HG03280 (cell line): ENCODE measurements at regions not wholly inside any gene's neighbourhood (a gene's known extent, or its start where the extent isn't known, plus 50 kb on each side); places are given as distances from the start of the nearest gene placed in this dataset.
"Not testable (repeated sequence)": the region's sequence is repeated elsewhere in the genome, so short reads cannot be mapped to it uniquely, and the experiment has no call there.

Source experiments
- ATAC-seq: cut with Tn5 transposase; IDR thresholded peaks from one replicate; pipeline ENCODE4 v1.9.1; 2021; ENCODE audit warnings: mild to moderate bottlenecking, moderate library complexity; ENCODE audit not compliant: unreplicated experiment

DNA sequence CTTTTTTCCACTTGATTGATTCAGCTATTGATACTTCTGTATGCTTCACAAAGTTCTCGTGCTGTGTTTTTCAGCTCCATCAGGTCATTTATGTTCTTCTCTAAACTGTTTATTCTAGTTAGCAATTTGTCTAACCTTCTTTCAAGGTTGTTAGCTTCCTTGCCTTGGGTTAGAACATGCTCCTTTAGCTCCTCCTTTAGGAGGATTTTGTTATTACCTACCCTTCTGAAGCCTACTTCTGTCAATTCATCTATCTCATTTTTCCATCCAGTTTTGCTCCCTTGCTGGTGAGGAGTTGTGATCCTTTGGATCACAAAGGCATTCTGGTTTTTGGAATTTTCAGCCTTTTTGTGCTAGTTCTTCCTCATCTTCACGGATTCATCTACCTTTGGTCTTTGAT is 344.7 kb upstream of the CLEC14A start:
- not testable (repeated sequence) for ATAC-seq

DNA sequence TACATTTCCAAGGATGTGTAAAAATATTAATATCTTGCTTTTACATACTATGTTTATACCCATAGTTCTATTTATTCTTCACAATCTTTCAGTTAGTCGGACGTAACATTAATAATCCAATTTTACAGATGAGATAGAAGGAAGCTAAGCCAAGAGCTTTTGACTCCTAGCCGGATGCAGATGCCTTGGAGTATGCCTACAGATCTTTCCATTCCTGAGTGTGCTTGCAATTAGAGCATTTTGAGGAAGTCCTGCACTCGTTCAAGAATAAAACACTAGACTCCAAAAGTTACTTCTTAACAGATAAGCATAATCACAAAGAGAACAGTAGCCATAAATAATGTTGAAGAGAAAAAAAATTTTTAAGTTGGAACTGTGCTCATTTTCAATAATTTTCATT is 337.6 kb upstream of the CLEC14A start:
- ATAC-seq: no peak

DNA sequence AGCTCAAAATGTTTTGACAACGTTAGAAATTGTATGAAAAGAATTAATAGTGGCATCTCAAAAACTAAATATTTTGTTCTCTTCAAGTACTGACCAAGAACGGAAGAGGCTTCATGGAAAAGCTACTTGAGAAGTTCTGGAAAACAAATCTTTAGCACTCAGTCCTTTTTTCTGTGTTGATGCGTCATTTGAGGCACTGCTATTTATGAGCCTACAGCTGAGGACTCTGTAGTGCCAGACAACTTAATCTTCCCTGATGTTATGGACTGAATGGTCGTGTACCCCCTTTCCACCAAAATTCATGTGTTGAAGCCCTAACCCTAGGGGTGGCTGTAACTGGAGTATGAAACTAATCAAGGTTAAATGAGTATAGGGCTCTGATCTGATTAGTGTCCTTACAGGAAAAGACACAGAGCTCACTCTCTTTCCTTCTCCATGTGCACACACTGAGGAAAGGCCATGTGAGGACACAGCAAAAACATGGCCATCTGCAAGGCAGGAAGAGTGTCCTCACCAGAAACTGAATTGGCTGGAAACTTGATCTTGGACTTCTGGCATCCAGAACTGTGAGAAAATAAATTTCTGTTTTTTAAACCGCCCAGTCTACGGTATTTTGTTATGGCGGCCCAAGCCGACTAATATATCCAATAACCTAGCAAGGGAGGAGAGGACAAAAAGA is 337.0 kb upstream of the CLEC14A start:
- ATAC-seq: no peak

DNA sequence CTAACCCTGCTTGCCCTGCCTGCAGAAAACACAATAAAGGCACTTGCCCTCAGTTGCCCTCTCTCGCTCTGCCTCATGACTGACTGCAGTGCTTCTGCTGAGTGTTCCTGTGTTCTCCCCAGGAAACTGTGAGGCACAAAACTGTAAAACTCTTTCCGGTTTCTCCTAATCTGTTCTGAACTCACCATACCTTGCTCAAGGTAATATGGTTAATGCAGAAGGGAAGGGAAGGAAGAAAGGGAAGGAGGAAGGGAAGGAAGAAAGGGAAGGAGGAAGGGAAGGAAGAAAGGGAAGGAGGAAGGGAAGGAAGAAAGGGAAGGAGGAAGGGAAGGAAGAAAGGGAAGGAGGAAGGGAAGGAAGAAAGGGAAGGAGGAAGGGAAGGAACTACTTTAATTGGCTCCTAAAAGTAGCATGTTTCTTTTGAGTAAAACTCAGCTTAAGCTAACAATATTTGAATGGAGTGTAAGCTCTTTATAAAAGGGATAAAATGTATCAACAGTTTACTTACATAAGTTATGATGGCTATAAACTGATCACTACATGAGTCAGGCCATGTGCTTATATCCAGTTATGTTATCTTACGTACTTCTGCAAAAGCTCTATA is 334.0 kb upstream of the CLEC14A start:
- ATAC-seq: no peak

DNA sequence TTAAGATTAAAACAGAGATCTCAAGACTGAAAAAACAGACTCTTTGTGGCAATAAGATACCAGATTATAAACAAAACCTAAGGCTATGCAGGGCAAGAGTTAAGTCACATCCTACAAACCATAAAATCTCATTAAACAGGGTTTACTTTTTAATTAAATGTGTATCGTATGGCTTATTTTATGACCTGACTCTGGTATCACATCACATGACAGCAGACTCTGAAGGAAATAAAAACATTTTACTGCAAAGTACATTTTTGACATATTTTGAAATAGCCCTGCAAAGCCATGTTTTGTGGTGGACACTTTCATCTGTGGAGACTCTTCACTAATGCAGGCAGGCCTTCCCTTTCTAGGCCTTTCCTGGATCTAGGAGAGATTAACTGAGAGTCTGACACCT is 327.6 kb upstream of the CLEC14A start:
- ATAC-seq: no peak

DNA sequence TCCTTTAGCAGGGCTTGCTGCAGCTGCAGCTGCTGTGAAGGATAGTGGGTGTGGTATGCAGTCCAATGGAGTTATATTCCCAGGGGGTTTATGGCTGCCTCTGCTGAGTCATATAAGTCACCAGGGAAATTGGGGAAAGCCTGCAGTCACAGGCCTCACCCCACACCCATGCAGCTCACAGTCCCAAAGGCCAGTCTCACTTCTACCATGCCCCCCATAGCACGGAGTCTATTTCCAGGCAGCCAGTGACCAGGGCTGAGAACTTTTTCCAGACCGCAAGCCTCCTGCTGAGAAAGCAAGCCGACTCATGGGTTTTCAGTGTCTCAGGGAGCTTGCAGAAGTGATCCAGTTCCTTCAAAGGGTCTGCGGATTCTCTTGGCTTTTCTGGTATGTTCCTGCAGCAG is 322.4 kb upstream of the CLEC14A start:
- ATAC-seq: no peak

DNA sequence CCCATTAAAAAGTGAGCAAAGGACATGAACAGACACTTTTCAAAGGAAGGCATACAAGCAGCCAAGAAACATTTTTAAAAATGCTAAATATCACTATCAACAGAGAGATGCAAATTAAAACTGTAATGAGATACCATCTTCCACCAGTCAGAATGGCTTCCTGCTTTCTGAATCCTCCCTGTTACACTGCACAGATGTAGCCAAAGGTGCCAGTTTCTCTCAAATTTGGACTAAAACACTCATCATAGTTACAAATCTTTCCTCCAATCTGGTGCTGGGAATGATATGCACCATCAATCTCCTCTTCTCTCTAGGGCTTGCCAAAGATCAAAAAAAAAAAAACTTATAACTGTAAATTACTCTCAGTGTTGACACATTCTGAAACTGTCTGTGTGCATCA is 311.8 kb upstream of the CLEC14A start:
- no peak for ATAC-seq

DNA sequence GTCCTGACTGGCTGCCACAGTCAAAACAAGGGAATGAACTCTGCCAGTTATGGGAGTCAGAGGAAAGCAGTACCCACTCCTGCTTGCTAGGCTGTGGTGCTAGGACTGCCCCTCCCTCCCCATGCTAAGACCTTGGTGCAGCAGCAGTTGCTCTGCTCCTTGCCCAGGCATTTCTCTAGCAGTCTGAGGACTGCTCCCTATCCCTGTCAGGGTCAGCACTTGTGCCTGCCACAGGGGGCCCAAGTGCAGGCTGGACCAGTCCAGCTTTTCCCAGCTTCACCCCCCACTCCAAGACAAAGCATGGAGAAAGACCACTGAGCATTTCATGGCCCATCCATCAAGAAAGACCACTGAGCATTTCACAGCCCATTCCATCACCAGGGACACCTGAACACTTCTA is 305.8 kb upstream of the CLEC14A start:
- ATAC-seq: no peak

DNA sequence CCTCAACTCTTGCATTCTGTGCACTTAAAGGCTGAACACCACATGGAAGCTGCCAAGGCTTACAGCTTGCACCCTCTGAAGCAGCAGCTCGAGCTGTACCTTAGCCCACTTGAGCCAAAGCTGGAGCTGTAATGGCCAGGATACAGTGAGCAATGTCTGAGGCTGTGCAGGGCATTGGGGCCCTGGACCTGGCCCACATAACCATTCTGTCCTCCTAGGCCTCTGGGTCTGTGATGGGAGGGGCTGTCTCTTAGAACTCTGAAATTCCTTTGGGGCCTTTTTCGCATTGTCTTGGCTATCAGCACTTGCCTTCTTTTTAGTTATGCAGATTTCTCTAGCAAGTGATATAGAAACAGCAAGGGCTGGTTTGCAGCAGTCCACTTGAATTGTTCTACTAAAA is 303.8 kb upstream of the CLEC14A start:
- ATAC-seq: no peak

DNA sequence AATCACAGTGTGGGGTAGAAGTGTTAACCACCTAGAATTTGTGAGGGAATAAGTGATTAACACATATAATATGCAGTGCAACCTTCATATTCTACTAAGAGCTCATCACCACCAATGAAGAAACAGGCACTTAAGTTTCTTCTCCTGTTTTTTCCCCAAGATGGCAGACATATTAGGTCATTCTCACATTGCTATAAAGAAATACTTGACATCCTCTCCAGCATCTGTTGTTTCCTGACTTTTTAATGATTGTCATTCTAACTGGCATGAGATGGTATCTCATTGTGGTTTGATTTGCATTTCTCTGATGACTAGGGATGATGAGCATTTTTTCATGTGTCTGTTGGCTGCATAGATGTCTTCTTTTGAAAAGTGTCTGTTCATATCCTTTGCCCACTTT is 301.5 kb upstream of the CLEC14A start:
- not testable (repeated sequence) for ATAC-seq

DNA sequence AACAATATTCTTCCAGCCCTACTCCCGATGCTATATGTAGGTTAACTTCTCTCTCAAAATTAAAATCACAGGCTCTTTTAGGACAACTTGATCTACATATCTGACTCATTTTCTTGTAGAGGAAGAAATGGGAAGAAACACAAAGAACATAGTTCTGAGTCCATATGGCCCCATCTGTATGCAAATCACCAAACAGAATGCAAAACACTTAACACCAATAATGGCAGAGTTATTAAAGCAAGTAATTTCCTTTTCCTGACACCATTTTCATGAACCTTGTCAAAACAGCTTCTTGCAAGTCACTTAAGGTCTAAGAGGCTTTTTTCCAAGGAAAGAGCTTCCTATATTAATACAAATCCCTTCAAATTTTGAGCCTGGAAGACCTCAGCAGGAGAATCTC is 300.4 kb upstream of the CLEC14A start:
- no peak for ATAC-seq

DNA sequence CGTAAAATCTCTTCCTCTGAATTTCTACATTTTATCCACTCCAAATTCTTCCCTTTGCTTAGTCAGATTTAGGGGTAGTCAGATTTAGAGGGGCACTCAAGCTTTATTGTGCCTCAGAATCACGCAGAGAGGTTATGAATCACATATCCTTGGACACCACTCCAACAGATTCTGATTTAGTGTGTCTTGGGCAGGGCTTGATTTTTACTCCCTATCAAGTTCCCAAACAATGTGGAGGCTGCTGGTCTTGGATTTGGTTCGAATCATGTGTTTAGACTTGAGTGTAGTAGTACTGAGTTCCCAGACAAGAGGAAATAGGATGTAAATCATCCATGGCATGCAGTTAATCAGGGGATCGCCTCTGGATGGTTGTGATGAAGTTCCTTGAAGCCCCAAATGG is 298.1 kb upstream of the CLEC14A start:
- ATAC-seq: no peak

DNA sequence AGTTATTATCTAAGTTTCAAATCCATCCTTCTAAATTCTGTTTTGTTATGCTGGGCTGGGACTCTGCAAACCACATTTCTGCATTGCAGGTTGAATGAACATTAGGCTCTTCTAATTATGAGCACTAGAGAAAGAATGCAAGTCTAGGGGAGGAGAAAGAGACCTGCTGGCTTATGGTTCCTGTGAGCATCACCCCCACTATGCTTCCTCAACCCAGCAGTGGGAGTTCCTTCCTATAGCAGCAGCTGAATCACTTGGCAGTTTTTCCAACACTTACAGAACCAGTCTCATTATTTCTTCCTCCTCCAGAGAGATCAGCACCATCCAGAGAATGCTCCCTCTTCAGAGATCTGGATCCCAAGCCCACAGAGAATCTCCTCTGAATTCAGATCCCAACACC is 297.7 kb upstream of the CLEC14A start:
- no peak for ATAC-seq

DNA sequence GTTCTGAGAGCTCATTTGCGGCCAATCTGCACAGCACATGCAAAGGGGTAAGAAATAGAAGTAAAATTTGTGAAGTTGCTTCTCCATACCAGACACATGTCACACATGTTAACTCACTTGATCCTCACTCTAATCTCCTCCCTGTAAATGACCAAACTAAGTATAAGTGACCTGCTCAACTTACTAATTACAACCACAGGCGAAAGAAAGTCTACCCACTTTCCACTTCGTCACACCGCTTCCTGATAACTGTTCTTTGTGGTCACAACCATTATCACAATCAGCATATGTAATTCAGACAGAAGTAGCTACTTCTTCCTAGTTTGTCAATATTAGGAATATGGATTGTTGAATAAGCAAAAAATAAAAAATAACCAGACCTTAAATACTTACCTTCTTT is 293.7 kb upstream of the CLEC14A start:
- no peak for ATAC-seq

DNA sequence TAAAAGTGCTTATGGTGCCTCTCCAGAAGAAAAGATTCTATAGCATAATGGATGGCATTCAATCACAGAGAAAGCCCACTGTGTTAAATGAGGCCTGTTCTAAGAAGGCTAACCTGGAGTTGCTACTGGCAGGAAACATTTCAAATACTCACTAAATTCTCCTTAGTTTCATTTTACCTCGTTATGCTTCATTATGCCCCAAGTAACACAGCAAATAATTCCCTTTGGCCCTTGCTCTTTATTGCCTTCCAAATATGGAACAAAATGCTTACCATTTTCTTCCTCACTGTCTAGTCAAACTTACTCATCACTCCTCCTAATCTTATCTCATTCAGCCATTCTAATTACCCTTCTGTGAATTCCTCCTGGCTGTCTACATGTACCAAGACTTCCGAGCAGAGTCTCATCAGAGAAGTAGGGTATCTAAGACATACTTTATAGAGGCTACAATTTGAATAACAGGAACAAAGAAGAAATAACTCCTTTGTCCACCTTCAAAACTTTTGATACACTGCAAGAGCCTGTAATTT is 292.1 kb upstream of the CLEC14A start:
- ATAC-seq: no peak

DNA sequence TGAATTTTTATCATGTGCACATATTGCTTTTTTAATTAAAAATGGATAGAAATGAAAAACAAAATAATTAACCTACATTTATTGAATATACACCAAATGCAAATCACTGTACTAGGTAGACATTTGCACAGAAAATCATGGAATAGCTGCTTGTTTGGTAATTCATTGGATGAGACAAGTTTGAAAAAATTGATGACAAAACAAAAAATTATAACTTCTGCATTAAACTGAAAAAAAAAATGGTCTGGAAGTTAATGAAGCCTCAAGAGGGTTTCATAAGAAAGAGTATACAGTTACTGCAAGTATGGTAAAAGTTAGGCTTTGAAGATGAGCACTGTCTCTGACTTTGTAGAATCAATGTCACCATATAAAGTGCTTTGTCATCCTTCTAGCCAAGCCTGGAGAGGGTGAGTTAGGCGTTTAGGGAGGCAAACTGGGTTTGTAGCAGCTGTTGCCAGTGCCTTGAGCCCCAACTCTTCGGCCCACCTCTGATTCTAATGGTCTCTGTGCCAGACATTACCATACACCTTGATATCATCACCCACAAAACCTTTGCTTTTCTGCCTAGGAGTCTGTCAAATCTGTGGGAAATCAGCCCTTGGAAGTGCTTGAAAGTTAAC is 291.1 kb upstream of the CLEC14A start:
- no peak for ATAC-seq

DNA sequence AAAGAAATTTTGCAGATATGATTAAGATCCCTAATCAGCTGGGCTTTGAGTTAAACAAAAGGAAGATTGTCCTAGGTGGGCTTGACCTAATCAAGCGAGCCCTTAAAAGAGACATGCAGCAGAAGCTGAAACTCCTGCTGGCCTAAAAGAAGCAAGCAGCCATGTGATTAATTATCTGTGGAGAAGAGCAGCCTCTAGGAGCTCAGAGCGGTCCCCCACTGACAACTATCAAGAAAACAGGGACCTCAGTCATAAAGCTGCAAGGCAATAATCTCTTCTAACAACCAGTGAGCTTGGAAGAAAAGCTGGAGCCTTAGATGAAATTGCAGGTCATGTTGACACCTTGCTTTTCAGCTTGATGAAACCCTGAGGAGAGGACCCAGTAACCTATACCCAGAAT is 288.9 kb upstream of the CLEC14A start:
- ATAC-seq: no peak

DNA sequence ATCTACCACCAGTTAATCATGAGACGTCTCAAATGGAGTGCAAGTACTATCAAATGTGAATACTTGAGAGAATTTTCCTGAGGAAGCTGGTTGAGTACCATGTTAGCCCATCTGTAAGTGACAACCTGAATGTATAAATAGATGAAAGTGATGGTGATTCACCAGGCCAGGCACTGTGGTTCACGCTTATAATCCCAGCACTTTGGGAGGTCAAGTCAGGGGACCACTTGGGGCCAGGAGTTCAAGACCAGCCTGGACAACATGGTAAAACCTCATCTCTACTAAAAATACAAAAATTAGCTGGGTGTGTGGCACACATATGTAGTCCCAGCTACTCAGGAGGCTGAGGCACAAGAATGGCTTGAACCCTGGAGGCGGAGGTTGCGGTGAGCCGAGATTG is 288.0 kb upstream of the CLEC14A start:
- ATAC-seq: not testable (repeated sequence)

DNA sequence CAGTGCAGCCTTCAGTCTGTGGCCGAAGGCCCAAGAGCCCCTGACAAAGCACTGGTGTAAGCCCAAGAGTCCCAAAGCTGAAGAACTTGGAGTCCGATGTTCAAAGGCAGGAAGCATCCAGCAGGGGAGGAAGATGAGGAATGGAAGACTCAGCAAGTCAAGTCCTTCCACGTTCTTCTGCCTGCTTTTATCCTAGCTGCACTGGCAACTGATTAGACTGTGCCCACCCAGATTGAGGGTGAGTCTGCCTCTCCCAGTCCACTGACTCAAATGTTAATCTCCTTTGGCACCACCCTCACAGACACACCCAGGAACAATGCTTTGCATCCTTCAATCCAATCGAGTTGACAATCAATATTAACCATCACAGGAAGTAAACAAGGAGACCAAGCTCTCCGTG is 282.2 kb upstream of the CLEC14A start:
- not testable (repeated sequence) for ATAC-seq

DNA sequence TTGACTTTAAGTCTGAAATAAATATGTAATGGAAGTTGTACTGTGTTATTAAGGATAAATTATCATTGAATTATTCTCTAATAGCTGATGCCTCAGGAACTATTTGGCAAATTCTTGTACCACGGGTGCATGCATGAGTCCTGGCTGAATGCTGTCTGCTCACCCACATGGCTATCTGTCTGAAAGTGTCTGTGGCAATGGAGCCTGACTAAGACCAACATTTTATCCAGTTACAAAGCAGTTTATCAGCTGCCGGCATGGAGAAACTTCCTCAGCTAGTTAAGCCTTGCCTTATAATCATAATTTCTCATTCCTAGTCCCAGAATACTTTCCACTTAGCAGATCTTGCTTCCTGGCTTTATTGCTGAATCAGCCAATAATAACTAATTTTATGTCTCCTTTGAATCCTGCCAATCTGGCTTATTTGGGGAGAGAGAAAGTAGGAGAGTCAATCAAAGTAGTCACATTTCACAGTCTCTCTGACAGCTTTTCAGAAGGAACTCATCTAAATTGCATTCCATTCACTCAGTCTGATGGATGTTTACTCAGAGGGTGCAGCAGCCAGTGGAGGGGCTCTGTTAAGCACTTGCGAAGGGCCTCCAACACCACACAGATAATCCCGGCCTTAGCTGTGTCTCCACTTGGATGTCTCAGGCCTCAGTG is 280.6 kb upstream of the CLEC14A start:
- no peak for ATAC-seq

DNA sequence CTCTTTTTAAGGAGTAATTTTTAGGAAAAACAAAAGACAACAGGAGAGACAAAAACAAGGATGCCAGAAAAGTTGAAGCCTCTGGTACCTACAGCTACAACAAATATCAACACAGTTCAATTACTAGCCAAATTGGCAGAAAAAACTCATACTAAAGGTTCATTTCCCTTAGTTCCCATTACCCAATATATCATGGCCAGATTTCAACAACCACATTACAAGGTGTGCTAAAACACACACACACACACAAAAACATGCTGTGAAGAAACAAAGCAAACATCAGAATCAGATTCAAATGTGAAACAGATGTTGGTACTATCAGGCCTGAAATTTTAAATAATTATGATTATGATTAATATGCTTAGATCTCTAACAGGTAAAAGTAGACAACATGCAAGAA is 272.7 kb upstream of the CLEC14A start:
- ATAC-seq: no peak

DNA sequence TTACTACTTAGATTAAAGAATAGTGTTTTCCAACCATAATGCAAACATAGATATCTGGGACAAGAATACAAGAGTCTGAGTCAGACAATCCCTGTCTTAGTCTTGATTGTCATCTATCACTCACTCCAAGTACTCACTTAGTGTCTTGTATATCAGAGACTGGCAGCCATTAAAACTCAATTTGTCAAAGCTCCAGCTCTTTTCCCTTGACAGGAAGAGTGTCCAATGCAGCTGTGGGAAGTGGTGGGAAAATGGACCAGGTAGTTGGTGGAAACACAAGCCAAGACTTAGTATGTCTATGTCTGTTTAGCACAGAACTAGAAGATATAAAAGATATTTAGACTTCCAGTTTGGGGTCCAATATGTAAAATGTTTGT is 271.6 kb upstream of the CLEC14A start:
- no peak for ATAC-seq
